HepG2 (cell line): ENCODE measurements at regions not wholly inside any gene's neighbourhood (a gene's known extent, or its start where the extent isn't known, plus 50 kb on each side); places are given as distances from the start of the nearest gene placed in this dataset.

ENCODE experiments used
- ARNT ChIP-seq: fragments of 450-650 bp; IDR thresholded peaks from 2 replicates; pipeline ENCODE4 v1.6.1; 2017
- TF ChIP-seq, protein P1 (sequence below): IDR thresholded peaks from 2 replicates; pipeline ENCODE4 v1.6.1; 2016; ENCODE audit warnings: missing genetic modification reagents, missing compliant biosample characterization

GRCh38 chr6:134398453-134398852 lies 80.5 kb upstream of the SGK1 start:
- TF ChIP-seq ARNT: no peak
- TF ChIP-seq, protein P1, sequence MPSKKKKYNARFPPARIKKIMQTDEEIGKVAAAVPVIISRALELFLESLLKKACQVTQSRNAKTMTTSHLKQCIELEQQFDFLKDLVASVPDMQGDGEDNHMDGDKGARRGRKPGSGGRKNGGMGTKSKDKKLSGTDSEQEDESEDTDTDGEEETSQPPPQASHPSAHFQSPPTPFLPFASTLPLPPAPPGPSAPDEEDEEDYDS (CRISPR knock-in tag): no peak
